Erythroblast (primary cell): ENCODE measurements at regions not wholly inside any gene's neighbourhood (a gene's known extent, or its start where the extent isn't known, plus 50 kb on each side); places are given as distances from the start of the nearest gene placed in this dataset.

Experiments used
- GATA1 ChIP-seq: IDR thresholded peaks from 2 replicates; pipeline ENCODE4 v1.6.1; 2011; ENCODE audit warnings: low read depth, mild to moderate bottlenecking, control low read depth, low read length, moderate library complexity
- POLR2A ChIP-seq: IDR thresholded peaks from 2 replicates; pipeline ENCODE4 v1.6.1; 2011; ENCODE audit warnings: mild to moderate bottlenecking, low read length

- TF ChIP-seq POLR2A (no peak), GATA1 (no peak)
These were observed 472.8 kb downstream of the LIG4 start for GRCh38 chr13:107742544-107742943.
